Neuronal stem cell (in vitro differentiated cells): ENCODE measurements at regions not wholly inside any gene's neighbourhood (a gene's known extent, or its start where the extent isn't known, plus 50 kb on each side); places are given as distances from the start of the nearest gene placed in this dataset.

ENCODE experiments used
- DNase-seq: peaks from one replicate; pipeline ENCODE4 v3.0.0-alpha.2; 2013; ENCODE audit warnings: low spot score
- H2AFZ ChIP-seq: one replicate; pipeline ENCODE4 v1.6.1; 2013; ENCODE audit warnings: mild to moderate bottlenecking, low read length, inconsistent platforms
- H2AK5ac ChIP-seq: 2 replicates; pipeline ENCODE4 v1.6.1; 2013; ENCODE audit warnings: low read depth, mild to moderate bottlenecking, inconsistent platforms, low read length, moderate library complexity, mixed read lengths
- H2BK120ac ChIP-seq: 2 replicates; pipeline ENCODE4 v1.6.1; 2013; ENCODE audit warnings: low read depth, mild to moderate bottlenecking, inconsistent platforms, low read length, moderate library complexity, mixed read lengths
- H2BK12ac ChIP-seq: one replicate; pipeline ENCODE4 v1.6.1; 2013; ENCODE audit warnings: low read length, inconsistent platforms
- H2BK15ac ChIP-seq: 2 replicates; pipeline ENCODE4 v1.6.1; 2013; ENCODE audit warnings: mild to moderate bottlenecking, low read length, inconsistent platforms, mixed read lengths
- H2BK5ac ChIP-seq: one replicate; pipeline ENCODE4 v1.6.1; 2013; ENCODE audit warnings: inconsistent platforms, mild to moderate bottlenecking, low read length, moderate library complexity
- H3K14ac ChIP-seq: one replicate; pipeline ENCODE4 v1.6.1; 2013; ENCODE audit warnings: low read length, inconsistent platforms
- H3K18ac ChIP-seq: 2 replicates; pipeline ENCODE4 v1.6.1; 2013; ENCODE audit warnings: low read length, inconsistent platforms
- H3K23ac ChIP-seq: 2 replicates; pipeline ENCODE4 v1.6.1; 2013; ENCODE audit warnings: low read depth, mild to moderate bottlenecking, mixed read lengths, low read length, inconsistent platforms; ENCODE audit not compliant: poor library complexity
- H3K27ac ChIP-seq: replicated peaks from 3 replicates; pipeline ENCODE4 v1.5.1; 2013; ENCODE audit warnings: low read length, inconsistent platforms
- H3K27me3 ChIP-seq, 3 experiments: 2 replicates each; pipeline ENCODE4 v1.6.1; 2013; ENCODE audit warnings: low read length in 3 of 3, mild to moderate bottlenecking in 2 of 3, inconsistent platforms in 1 of 3, low read depth in 1 of 3, mixed read lengths in 1 of 3, moderate library complexity in 1 of 3; ENCODE audit not compliant: control insufficient read depth in 3 of 3, insufficient read depth in 3 of 3
- H3K36me3 ChIP-seq, 2 donors: replicated peaks in 1 of 2; 2 replicates each; pipeline ENCODE4 v1.6.1; 2013; ENCODE audit warnings: low read length in 2 of 2; ENCODE audit not compliant: control insufficient read depth in 2 of 2, insufficient read depth in 2 of 2
- H3K4ac ChIP-seq: 2 replicates; pipeline ENCODE4 v1.6.1; 2013; ENCODE audit warnings: inconsistent platforms, mild to moderate bottlenecking, low read length, moderate library complexity
- H3K4me1 ChIP-seq, 2 donors: 1 replicate in 1 of 2; 2 replicates in 1 of 2; pipeline ENCODE4 v1.6.1; 2013; ENCODE audit warnings: low read length in 2 of 2, low read depth in 1 of 2; ENCODE audit not compliant: control insufficient read depth in 2 of 2, insufficient read depth in 1 of 2
- H3K4me2 ChIP-seq: one replicate; pipeline ENCODE4 v1.6.1; 2013; ENCODE audit warnings: mild to moderate bottlenecking, low read length, inconsistent platforms; ENCODE audit not compliant: insufficient read depth, poor library complexity, severe bottlenecking
- H3K4me3 ChIP-seq, 2 donors: 2 replicates each; pipeline ENCODE4 v1.5.1; 2013; ENCODE audit warnings: low read length in 2 of 2, mild to moderate bottlenecking in 2 of 2, inconsistent platforms in 1 of 2, moderate library complexity in 1 of 2
- H3K79me1 ChIP-seq: one replicate; pipeline ENCODE4 v1.6.1; 2013; ENCODE audit warnings: low read depth, mild to moderate bottlenecking, inconsistent platforms, low read length, moderate library complexity
- H3K9ac ChIP-seq: one replicate; pipeline ENCODE4 v1.6.1; 2013; ENCODE audit warnings: mild to moderate bottlenecking, low read depth, low read length, inconsistent platforms; ENCODE audit not compliant: poor library complexity
- H3K9me3 ChIP-seq, 2 donors: replicated peaks in 1 of 2; 2 replicates each; pipeline versions ENCODE3 to v1.6.1; 2013; ENCODE audit warnings: low read length in 2 of 2, mild to moderate bottlenecking in 2 of 2, inconsistent platforms in 1 of 2, low read depth in 1 of 2, mixed read lengths in 1 of 2, moderate library complexity in 1 of 2; ENCODE audit not compliant: control insufficient read depth in 2 of 2, insufficient read depth in 1 of 2
- H4K8ac ChIP-seq: one replicate; pipeline ENCODE4 v1.6.1; 2013; ENCODE audit warnings: low read depth, mild to moderate bottlenecking, inconsistent platforms, low read length, moderate library complexity
- H4K91ac ChIP-seq: one replicate; pipeline ENCODE4 v1.6.1; 2013; ENCODE audit warnings: low read length, low read depth, mild to moderate bottlenecking, inconsistent platforms; ENCODE audit not compliant: poor library complexity
- WGBS, 2 donors: extraction: QIAGEN DNeasy Blood & Tissue Kit; methylation state at CpG; one replicate each; pipeline ENCODE4 v1.1.7; 2013; ENCODE audit warnings: missing lambda C conversion rate in 2 of 2, mixed read lengths in 1 of 2; ENCODE audit not compliant: insufficient read length in 2 of 2, insufficient replicate concordance in 1 of 2; ENCODE audit errors: extremely low coverage in 2 of 2; 5-methylcytosine and 5-hydroxymethylcytosine counted together

DNA sequence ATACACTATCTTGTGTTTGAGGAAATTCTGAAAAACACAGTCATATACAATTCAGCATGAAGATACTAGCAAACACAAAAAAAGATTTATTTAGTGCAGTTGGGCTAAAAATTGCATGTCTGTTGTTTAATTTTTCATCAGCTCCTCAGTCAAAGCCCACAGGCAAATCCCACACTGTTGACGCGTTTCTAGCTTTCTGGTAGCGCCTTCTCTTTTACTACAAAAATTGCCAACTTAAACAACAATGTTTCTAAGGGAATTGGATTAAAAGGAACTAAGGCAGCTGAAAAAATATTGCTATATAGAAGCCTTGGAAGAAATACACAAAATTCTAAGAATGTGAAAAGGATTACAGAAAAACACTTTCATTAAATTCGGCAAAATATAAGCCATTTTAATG is 196.7 kb upstream of the P2RY1 start:
- DNase-seq, result no peak
- no peak overlapping the region for H3K9ac ChIP-seq
- H4K8ac ChIP-seq, result no peak overlapping the region
- no peak overlapping the region for H2BK12ac ChIP-seq
- no peak overlapping the region for H3K27ac ChIP-seq
- no peak overlapping the region for H2BK15ac ChIP-seq
- H3K27me3 ChIP-seq, result no peaks in the 10 kb centered on the region
- no peak overlapping the region for H3K23ac ChIP-seq
- no peak overlapping the region for H3K18ac ChIP-seq
- H3K4me1 ChIP-seq, result peaks cover 0 to 2% of the 10 kb centered on the region in 2 donors
- no peak overlapping the region for H3K14ac ChIP-seq
- no peak overlapping the region for H4K91ac ChIP-seq
- H2BK120ac ChIP-seq, result no peak overlapping the region
- H3K79me1 ChIP-seq, result no peaks in the 10 kb centered on the region
- no peak overlapping the region for H2AFZ ChIP-seq
- H3K4me3 ChIP-seq, result no peak overlapping the region
- H3K4ac ChIP-seq, result no peak overlapping the region
- H3K36me3 ChIP-seq, result no peaks in the 10 kb centered on the region
- WGBS, 2 donors, result no CpG with 5 or more reads among the region's 4 CpGs
- H3K4me2 ChIP-seq, result no peak overlapping the region
- H3K9me3 ChIP-seq, result no peaks in the 10 kb centered on the region
- H2AK5ac ChIP-seq, result no peak overlapping the region
- H2BK5ac ChIP-seq, result no peak overlapping the region

DNA sequence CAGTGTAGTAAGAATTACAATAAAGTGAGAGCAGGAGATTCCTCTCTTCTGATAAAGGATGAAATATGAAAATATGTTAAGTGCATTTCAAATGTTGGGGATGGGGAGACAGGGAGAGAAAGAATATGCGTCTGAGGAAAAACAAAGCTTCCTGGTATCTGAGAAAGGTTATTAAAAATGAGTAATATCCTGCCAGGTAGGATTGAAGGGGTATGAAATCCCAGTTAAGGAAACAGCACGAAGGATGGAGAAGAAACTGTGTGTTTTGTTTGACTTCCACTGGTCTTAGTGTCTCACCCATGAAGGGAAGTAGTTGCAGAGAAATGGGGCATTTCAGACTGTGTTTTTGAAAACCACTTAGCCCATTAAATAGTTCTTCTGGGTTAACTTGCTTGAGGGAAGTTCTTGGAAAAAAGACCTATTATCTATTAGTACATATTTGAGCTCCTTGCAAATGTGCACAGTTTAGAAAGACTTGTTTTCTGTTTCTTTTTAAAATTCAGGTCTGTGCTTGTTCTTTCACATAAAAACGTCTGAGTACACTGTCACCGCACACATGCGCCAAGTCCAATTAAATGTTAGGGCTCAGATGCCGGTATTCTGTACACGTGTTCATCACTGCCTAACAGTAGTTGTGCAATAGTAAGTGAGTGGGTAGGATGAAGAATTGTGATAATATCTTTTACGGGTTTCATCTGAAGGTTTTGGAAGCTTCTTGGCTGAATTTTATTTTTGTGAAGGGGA is 196.1 kb upstream of the P2RY1 start:
- Histone ChIP-seq H2AK5ac (no peak overlapping the region), H3K23ac (no peak overlapping the region), H2BK5ac (no peak overlapping the region), H4K8ac (no peak overlapping the region), H3K27me3 (no peaks in the 10 kb centered on the region), H3K4ac (no peak overlapping the region), H3K14ac (no peak overlapping the region), H3K4me1 (peaks cover 0 to 2% of the 10 kb centered on the region in 2 donors), H2BK15ac (no peak overlapping the region), H2AFZ (peak overlapping the region; percentile 53), H3K9ac (no peak overlapping the region), H3K79me1 (no peaks in the 10 kb centered on the region), H4K91ac (no peak overlapping the region), H3K27ac (no peak overlapping the region), H3K4me2 (no peak overlapping the region), H3K36me3 (no peaks in the 10 kb centered on the region), H3K9me3 (no peaks in the 10 kb centered on the region), H2BK120ac (no peak overlapping the region), H3K18ac (no peak overlapping the region), H3K4me3 (no peak overlapping the region), H2BK12ac (no peak overlapping the region)
- WGBS, 2 donors, result 100% methylated on average over 1 of the region's 8 CpGs; no CpG with 5 or more reads in 1 of the 2 donors
- no peak for DNase-seq

DNA sequence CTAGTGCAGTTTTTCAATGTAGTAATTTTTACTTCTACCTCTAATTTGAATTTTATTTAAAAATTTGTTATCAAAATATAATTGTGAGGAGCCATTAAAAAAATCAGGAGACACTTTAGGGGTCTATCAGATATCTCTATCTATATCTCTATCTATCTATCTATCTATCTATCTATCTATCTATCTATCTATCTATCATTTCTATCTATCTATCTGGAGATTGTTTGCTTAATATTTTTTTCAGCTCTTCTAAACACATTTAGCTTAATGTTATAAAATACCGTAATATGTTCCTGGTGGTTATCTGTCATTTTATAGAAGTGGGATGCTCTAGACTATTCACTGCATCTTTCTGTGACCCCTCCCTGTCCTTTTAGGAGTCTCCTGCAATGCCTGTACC is 193.7 kb upstream of the P2RY1 start:
- no peak overlapping the region for H3K4me3 ChIP-seq

DNA sequence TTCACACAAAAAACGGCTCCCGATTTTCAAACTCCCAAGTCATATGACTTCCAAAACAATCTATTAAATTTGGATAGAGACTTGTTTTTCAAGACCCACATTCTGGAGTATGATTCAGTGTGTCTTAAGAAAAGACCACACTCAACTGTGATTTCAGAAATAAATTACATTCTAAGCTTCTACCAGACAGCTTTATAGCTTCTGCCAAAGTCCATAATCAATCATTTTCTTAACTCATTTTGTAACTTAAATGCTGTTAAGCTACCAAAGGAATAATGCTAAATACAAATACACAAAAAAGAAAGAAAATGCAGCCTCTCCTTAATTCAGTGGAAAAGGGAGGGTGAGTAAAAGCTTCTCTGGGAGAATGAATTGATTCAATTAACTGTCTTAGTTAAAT is 192.3 kb upstream of the P2RY1 start:
- H3K36me3 ChIP-seq, result no peaks in the 10 kb centered on the region
- no CpG with 5 or more reads among the region's 2 CpGs for WGBS, 2 donors

More for the DNA sequence above, 193.7 kb upstream of the P2RY1 start:
- no peak overlapping the region for H3K23ac ChIP-seq
- H4K91ac ChIP-seq, result no peak overlapping the region
- H2BK12ac ChIP-seq, result no peak overlapping the region
- no peaks in the 10 kb centered on the region for H3K27me3 ChIP-seq
- no peak overlapping the region for H2AFZ ChIP-seq
- H3K9ac ChIP-seq, result no peak overlapping the region
- no peak overlapping the region for H4K8ac ChIP-seq
- no peak overlapping the region for H2BK5ac ChIP-seq
- no peak overlapping the region for H2BK15ac ChIP-seq
- DNase-seq, result no peak
- peaks cover 3 to 4% of the 10 kb centered on the region in 2 donors for H3K9me3 ChIP-seq
- no peak overlapping the region for H2AK5ac ChIP-seq
- H3K36me3 ChIP-seq, result no peaks in the 10 kb centered on the region
- H3K4me1 ChIP-seq, result peaks cover 0 to 2% of the 10 kb centered on the region in 2 donors
- H3K27ac ChIP-seq, result no peak overlapping the region
- H3K4me2 ChIP-seq, result no peak overlapping the region
- no peak overlapping the region for H3K18ac ChIP-seq
- no CpG with 5 or more reads among the region's 1 CpG for WGBS, 2 donors
- H3K4ac ChIP-seq, result no peak overlapping the region
- no peak overlapping the region for H3K14ac ChIP-seq
- no peak overlapping the region for H2BK120ac ChIP-seq
- H3K79me1 ChIP-seq, result no peaks in the 10 kb centered on the region

More for the DNA sequence above, 192.3 kb upstream of the P2RY1 start:
- no peak for DNase-seq
- H3K27me3 ChIP-seq, result no peaks in the 10 kb centered on the region
- no peak overlapping the region for H4K91ac ChIP-seq
- no peak overlapping the region for H3K9ac ChIP-seq
- H3K4me3 ChIP-seq, result no peak overlapping the region
- no peaks in the 10 kb centered on the region for H3K79me1 ChIP-seq
- H3K4me2 ChIP-seq, result no peak overlapping the region
- no peak overlapping the region for H2BK120ac ChIP-seq
- H2BK15ac ChIP-seq, result no peak overlapping the region
- no peak overlapping the region for H2AFZ ChIP-seq
- H3K27ac ChIP-seq, result no peak overlapping the region
- no peak overlapping the region for H3K18ac ChIP-seq
- peaks cover 0 to 2% of the 10 kb centered on the region in 2 donors for H3K4me1 ChIP-seq
- no peak overlapping the region for H3K4ac ChIP-seq
- H4K8ac ChIP-seq, result no peak overlapping the region
- H2BK5ac ChIP-seq, result no peak overlapping the region
- no peak overlapping the region for H2BK12ac ChIP-seq
- H2AK5ac ChIP-seq, result no peak overlapping the region
- H3K14ac ChIP-seq, result no peak overlapping the region
- H3K23ac ChIP-seq, result no peak overlapping the region
- H3K9me3 ChIP-seq, result peaks cover 3 to 4% of the 10 kb centered on the region in 2 donors
